H1 (cell line): ENCODE measurements at regions not wholly inside any gene's neighbourhood (a gene's known extent, or its start where the extent isn't known, plus 50 kb on each side); places are given as distances from the start of the nearest gene placed in this dataset.

Experiments used
- CTCF ChIA-PET: fragments of 300-600 bp; sonication (Branson Sonifier 250); formaldehyde crosslinking; loops from one replicate; lab custom pipeline; 2021; ENCODE audit not compliant: partially characterized antibody; lab: Charles Lee
- POLR2A ChIA-PET: fragments of 300-600 bp; sonication (Branson Sonifier 250); formaldehyde crosslinking; loops from one replicate; lab custom pipeline; 2021; ENCODE audit warnings: inconsistent platforms; ENCODE audit not compliant: partially characterized antibody; lab: Charles Lee
- DNase-seq, 2 experiments: peaks; one replicate each; pipeline versions ENCODE4 v3.0.0 to v3.0.0-alpha.2; 2010 to 2022; ENCODE audit warnings: low spot score in 2 of 2, low read depth in 1 of 2, mixed read lengths in 1 of 2
- FAIRE-seq: peaks from 2 replicates; lab custom pipeline; 2011; peaks lifted over from hg19 to GRCh38; lab: Jason Lieb, UNC
- H2AFZ ChIP-seq: 2 replicates; pipeline ENCODE4 v1.8.1; 2012; ENCODE audit warnings: low read length, inconsistent platforms
- H2AK5ac ChIP-seq: 2 replicates; pipeline ENCODE4 v1.6.1; 2013; ENCODE audit warnings: low read depth, low read length
- H2BK120ac ChIP-seq: replicated peaks from 2 replicates; pipeline ENCODE3; 2013; ENCODE audit warnings: low read depth, low read length, inconsistent platforms
- H2BK12ac ChIP-seq: 2 replicates; pipeline ENCODE4 v1.6.1; 2013; ENCODE audit warnings: low read depth, low read length
- H2BK15ac ChIP-seq: 2 replicates; pipeline ENCODE4 v1.6.1; 2013; ENCODE audit warnings: low read length
- H2BK20ac ChIP-seq: 2 replicates; pipeline ENCODE4 v1.6.1; 2013; ENCODE audit warnings: low read length
- H2BK5ac ChIP-seq: 2 replicates; pipeline ENCODE4 v1.6.1; 2013; ENCODE audit warnings: low read depth, low read length
- H3K14ac ChIP-seq: 2 replicates; pipeline ENCODE4 v1.6.1; 2013; ENCODE audit warnings: inconsistent platforms; ENCODE audit not compliant: insufficient read length
- H3K18ac ChIP-seq: 2 replicates; pipeline ENCODE4 v1.6.1; 2013; ENCODE audit warnings: low read length; ENCODE audit errors: extremely low read depth
- H3K23ac ChIP-seq: 2 replicates; pipeline ENCODE4 v1.6.1; 2013; ENCODE audit warnings: inconsistent platforms; ENCODE audit not compliant: insufficient read length
- H3K23me2 ChIP-seq: 2 replicates; pipeline ENCODE4 v1.6.1; 2013; ENCODE audit warnings: low read depth, low read length
- H3K27ac ChIP-seq: 2 replicates; pipeline ENCODE4 v1.6.1; 2011; ENCODE audit warnings: low read depth, low read length, inconsistent platforms
- H3K27me3 ChIP-seq, 4 experiments: replicated peaks in 1 of 4; 1 replicate in 1 of 4; 2 replicates in 3 of 4; pipeline versions ENCODE4 v1.6.1 to v1.8.1; 2011 to 2013; ENCODE audit warnings: low read length in 3 of 4, mild to moderate bottlenecking in 3 of 4, inconsistent platforms in 2 of 4, mixed read lengths in 2 of 4, moderate library complexity in 1 of 4; ENCODE audit not compliant: control insufficient read depth in 3 of 4, insufficient read depth in 3 of 4; ENCODE audit errors: extremely low read depth in 1 of 4
- H3K36me3 ChIP-seq, 4 experiments: 2 replicates each; pipeline versions ENCODE4 v1.6.1 to v1.8.1; 2011 to 2013; ENCODE audit warnings: mild to moderate bottlenecking in 4 of 4, low read length in 3 of 4, moderate library complexity in 2 of 4, control low read depth in 1 of 4, inconsistent platforms in 1 of 4; ENCODE audit not compliant: insufficient read depth in 4 of 4, control insufficient read depth in 2 of 4
- H3K4ac ChIP-seq: replicated peaks from 2 replicates; pipeline ENCODE3; 2013; ENCODE audit warnings: low read length, low read depth, mixed read lengths, inconsistent platforms; ENCODE audit not compliant: insufficient read length
- H3K4me1 ChIP-seq, 4 experiments: replicated peaks in 1 of 4; 1 replicate in 1 of 4; 2 replicates in 3 of 4; pipeline versions ENCODE4 v1.6.1 to v1.8.1; 2011 to 2013; ENCODE audit warnings: low read length in 3 of 4, inconsistent platforms in 2 of 4, mixed read lengths in 1 of 4; ENCODE audit not compliant: insufficient read depth in 4 of 4, control insufficient read depth in 3 of 4
- H3K4me2 ChIP-seq, 2 experiments: 2 replicates each; pipeline versions ENCODE4 v1.6.1 to v1.8.1; 2011 to 2013; ENCODE audit warnings: low read depth in 2 of 2, low read length in 2 of 2, control low read depth in 1 of 2, inconsistent platforms in 1 of 2, mild to moderate bottlenecking in 1 of 2; ENCODE audit not compliant: insufficient read depth in 1 of 2
- H3K4me3 ChIP-seq, 4 experiments: fragments of 200-600, 300-600 bp in 1 of 4; sonication (generic), shearing (Covaris generic), sonication (Bioruptor Twin) in 1 of 4; 2 replicates each; pipeline versions ENCODE4 v1.5.1 to v1.8.1; 2011 to 2016; ENCODE audit warnings: low read length in 4 of 4, low read depth in 3 of 4, control low read depth in 2 of 4, inconsistent platforms in 2 of 4, mild to moderate bottlenecking in 2 of 4, mixed read lengths in 1 of 4, moderate library complexity in 1 of 4; ENCODE audit not compliant: insufficient read depth in 2 of 4; ENCODE audit errors: extremely low read depth in 1 of 4
- H3K56ac ChIP-seq: replicated peaks from 2 replicates; pipeline ENCODE3; 2013; ENCODE audit warnings: low read depth, mild to moderate bottlenecking, mixed read lengths, low read length, inconsistent platforms; ENCODE audit not compliant: insufficient read length
- H3K79me1 ChIP-seq: 2 replicates; pipeline ENCODE4 v1.6.1; 2013; ENCODE audit warnings: low read depth, low read length, control low read depth
- H3K79me2 ChIP-seq, 2 experiments: 2 replicates each; pipeline versions ENCODE4 v1.6.1 to v1.8.1; 2012 to 2013; ENCODE audit warnings: low read length in 2 of 2, mild to moderate bottlenecking in 2 of 2, inconsistent platforms in 1 of 2; ENCODE audit not compliant: insufficient read depth in 2 of 2, control insufficient read depth in 1 of 2
- H3K9ac ChIP-seq, 4 experiments: replicated peaks in 1 of 4; 1 replicate in 1 of 4; 2 replicates in 3 of 4; pipeline versions ENCODE4 v1.6.1 to v1.8.1; 2011 to 2013; ENCODE audit warnings: low read depth in 3 of 4, low read length in 3 of 4, control low read depth in 2 of 4, mild to moderate bottlenecking in 2 of 4, moderate library complexity in 2 of 4, inconsistent platforms in 1 of 4; ENCODE audit errors: extremely low read depth in 1 of 4
- H3K9me3 ChIP-seq, 2 experiments: 2 replicates each; pipeline versions ENCODE4 v1.6.1 to v1.8.1; 2012 to 2013; ENCODE audit warnings: mild to moderate bottlenecking in 2 of 2, moderate library complexity in 2 of 2, control low read depth in 1 of 2, inconsistent platforms in 1 of 2, low read depth in 1 of 2, low read length in 1 of 2, mixed read lengths in 1 of 2; ENCODE audit not compliant: insufficient read depth in 2 of 2
- H4K20me1 ChIP-seq, 2 experiments: replicated peaks in 1 of 2; 2 replicates each; pipeline versions ENCODE3 to v1.8.1; 2011 to 2013; ENCODE audit warnings: inconsistent platforms in 2 of 2, low read length in 2 of 2, mild to moderate bottlenecking in 1 of 2; ENCODE audit not compliant: insufficient read depth in 2 of 2, control insufficient read depth in 1 of 2
- H4K5ac ChIP-seq: 2 replicates; pipeline ENCODE4 v1.6.1; 2013; ENCODE audit warnings: low read length, low read depth, mixed read lengths, inconsistent platforms; ENCODE audit not compliant: insufficient read length
- H4K8ac ChIP-seq: 2 replicates; pipeline ENCODE4 v1.8.0; 2013; ENCODE audit warnings: mild to moderate bottlenecking, moderate library complexity, low read length, inconsistent platforms; ENCODE audit not compliant: insufficient read depth; ENCODE audit errors: extremely low read depth
- H4K91ac ChIP-seq: replicated peaks from 2 replicates; pipeline ENCODE3; 2013; ENCODE audit warnings: low read length, mixed read lengths, inconsistent platforms; ENCODE audit not compliant: insufficient read length
- WGBS, 2 experiments: shearing (Covaris generic) in 1 of 2; methylation state at CpG; one replicate each; pipeline versions ENCODE4 v1.1.6 to v1.1.7; 2013 to 2015; ENCODE audit warnings: low lambda C conversion rate in 2 of 2, mixed read lengths in 2 of 2, inconsistent platforms in 1 of 2, low coverage in 1 of 2, missing lambda C conversion rate in 1 of 2; ENCODE audit not compliant: insufficient replicate concordance in 2 of 2, insufficient coverage in 1 of 2, insufficient read length in 1 of 2; ENCODE audit errors: extremely low coverage in 1 of 2, missing lambda C conversion rate in 1 of 2; 5-methylcytosine and 5-hydroxymethylcytosine counted together

DNA sequence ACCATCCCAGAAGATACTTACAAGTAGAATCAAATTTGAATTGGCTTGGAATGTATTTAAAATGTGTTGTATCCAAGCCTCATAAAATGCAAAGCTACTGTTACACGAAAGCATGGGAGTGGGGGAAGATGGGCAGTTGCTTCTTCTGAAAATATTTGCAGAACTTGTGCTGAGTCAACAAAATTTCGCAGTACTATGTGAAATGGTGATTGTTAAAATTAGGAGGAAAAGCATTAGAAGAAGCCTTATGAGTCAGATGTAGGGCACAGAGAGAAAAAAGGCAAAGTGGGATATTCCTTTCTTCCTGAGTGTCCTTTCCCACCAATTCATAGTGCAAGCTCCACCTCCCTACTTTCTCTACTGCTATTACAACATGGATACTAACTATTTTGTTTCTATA is 332.7 kb downstream of the PRDM5 start:
- Histone ChIP-seq H2AFZ (no peak overlapping the region), H3K9ac (no peak overlapping the region), H4K5ac (no peak overlapping the region), H3K4me3 (no peak overlapping the region), H2BK20ac (no peak overlapping the region), H3K27ac (no peak overlapping the region), H2AK5ac (no peak overlapping the region), H2BK15ac (no peak overlapping the region), H4K91ac (no peak overlapping the region), H3K23ac (no peak overlapping the region), H3K14ac (no peak overlapping the region), H3K4ac (no peak overlapping the region), H3K79me2 (no peaks in the 10 kb centered on the region), H2BK12ac (no peak overlapping the region), H2BK5ac (no peak overlapping the region), H4K8ac (no peak overlapping the region), H3K4me1 (no peaks in the 10 kb centered on the region), H3K36me3 (no peaks in the 10 kb centered on the region), H3K79me1 (no peaks in the 10 kb centered on the region), H3K18ac (no peak overlapping the region), H3K23me2 (no peaks in the 10 kb centered on the region), H4K20me1 (no peaks in the 10 kb centered on the region), H3K9me3 (no peaks in the 10 kb centered on the region), H2BK120ac (no peak overlapping the region), H3K4me2 (no peak overlapping the region), H3K56ac (no peak overlapping the region), H3K27me3 (no peaks in the 10 kb centered on the region)
- DNase-seq (no peak), FAIRE-seq (no peak)
- CTCF ChIA-PET = interaction anchor here (0.6 to 1.0 kb wide), 3 partner anchors 34 to 302 kb away, joined by 3 read pairs; no protein-coding TSS in a partner anchor
- WGBS, 2 experiments = 82% methylated on average over 2 of the region's 2 CpGs; no CpG with 5 or more reads in 1 of the 2 experiments
- POLR2A ChIA-PET = interaction anchor here (0.6 kb wide), 1 partner anchor 134 kb away, joined by 3 read pairs; no protein-coding TSS in a partner anchor
